Hematopoietic multipotent progenitor cell (in vitro differentiated cells): ENCODE measurements at regions not wholly inside any gene's neighbourhood (a gene's known extent, or its start where the extent isn't known, plus 50 kb on each side); places are given as distances from the start of the nearest gene placed in this dataset.

ENCODE experiments used
- DNase-seq, 3 donors: peaks; one replicate each; pipeline ENCODE4 v3.0.0-alpha.2; 2011 to 2015; ENCODE audit warnings: low read depth in 2 of 3, low spot score in 2 of 3

DNA sequence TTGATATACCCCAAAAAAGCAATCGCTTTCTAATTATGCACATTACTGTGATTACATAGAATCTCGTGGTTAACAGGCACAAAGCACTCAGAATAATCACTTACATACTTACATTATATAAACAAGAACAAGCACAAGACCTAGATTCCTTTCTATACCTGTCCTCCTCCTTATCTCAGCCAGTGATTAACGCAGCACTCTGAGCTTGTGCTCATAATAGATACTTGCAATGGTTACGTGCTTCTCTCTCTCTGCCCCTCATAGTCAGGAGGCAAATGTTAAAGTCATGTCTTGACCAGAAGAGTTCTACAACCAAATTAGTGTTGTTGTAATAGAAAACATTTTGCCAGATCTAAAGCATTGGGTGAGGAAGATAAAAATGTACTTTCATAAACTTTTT lies 342.2 kb upstream of the PKDCC start:
- no peak for DNase-seq

DNA sequence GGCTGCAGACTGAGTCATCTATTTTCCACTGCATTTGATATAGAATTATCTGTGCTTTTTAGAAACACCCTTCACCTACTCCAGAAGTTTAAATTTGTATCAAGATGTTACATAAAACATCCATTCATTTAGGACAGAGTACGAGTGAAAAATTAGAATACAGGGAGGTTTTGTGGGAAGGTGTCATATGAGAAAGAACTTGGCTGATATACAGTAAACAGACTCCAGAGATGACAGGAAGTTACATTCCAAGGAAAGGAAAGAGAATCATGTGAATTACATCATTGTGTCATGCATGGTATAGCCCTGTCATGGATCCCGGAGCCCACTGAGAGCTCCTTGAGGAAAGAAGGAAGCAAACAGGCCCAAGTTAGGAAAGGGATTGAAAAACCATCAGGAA lies 341.5 kb upstream of the PKDCC start:
- no peak for DNase-seq

DNA sequence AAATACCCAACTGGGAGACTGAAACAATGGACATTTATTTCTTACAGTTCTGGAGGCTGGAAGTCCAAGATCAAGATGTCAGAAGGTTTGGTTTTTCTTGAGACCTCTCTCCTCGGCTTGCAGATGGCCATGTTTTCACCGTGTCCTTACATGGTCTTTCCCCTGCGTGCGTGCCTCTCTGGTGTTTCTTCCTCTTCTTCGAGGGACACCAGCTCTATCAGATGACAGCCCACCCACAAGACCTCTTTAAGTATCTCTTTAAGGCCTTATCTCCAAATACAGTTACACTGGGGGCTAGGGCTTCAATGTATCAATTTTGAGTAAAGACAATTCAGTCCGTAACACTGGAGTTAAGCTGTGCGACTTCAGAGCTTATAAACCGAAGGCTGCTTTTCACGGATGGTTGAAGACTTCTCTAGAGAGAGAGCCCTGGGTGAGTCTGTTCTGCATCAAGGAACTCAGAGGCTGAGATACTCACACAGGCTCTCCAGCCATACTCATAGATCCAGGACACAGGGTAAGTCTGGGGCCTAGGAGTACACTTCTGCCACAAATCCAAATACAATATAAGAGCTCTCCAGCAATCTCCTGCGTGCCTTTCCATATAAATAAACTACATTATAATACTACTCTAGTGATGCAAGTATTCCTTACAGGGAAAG lies 339.9 kb upstream of the PKDCC start:
- DNase-seq: no peak

DNA sequence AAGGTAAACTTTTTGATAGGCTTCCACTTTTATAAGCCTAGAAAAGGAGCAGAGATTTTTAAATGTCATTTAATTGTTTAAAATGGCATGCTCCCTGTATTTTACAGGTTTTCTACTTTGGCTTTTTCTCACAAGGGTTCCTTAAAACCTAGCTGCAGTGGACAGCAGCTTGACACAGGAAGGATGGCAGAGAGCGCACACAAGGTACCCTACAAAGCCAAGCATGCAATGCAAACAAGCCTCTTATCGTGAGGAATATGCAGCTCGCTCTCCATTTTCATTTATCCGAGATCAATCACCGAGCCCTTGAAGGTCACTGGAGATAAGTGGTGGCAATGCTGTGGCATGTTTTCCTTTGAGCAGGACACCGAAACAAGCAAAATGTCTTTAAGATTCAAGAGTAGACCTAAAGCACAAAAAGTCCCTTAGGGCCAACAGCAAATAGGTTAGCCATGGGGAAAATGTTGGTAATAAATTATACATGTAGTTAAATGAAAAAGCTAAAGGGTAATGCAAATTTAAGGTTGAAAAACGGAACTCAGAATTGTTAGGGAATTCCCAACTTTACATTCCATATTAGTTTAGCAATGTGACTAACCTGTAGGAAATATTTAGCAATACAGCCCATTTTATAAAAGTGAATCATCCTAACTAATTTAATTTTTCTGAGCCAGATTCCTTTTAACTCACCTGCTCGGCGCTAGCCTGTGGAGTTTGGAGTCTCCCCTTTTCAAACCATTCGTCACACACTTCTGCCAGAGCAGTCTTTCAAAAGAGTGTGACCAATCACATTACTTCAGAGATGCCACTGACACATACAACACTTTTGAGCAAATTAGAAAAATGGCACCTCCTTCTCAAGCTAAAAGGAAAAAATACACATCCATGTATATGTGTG lies 337.9 kb upstream of the PKDCC start:
- no peak for DNase-seq

DNA sequence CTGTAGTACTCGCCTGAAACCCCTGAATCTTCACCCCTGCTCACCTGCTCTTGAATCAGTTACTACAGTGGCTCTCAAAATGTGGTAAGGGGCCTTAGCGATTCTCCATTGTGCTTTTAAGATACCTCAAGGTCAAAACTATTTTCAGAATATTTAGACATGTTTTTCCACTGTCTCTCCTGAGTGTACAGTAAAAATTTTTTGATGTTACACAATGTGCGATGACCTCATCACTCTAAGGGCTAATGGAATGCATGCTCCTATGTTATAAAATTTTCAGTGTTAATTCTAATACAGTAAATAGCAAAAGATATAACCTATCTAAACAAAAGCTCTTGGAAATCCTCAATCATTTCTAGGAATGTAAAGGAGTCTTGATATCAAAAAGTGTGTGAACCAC lies 336.9 kb upstream of the PKDCC start:
- DNase-seq: no peak

DNA sequence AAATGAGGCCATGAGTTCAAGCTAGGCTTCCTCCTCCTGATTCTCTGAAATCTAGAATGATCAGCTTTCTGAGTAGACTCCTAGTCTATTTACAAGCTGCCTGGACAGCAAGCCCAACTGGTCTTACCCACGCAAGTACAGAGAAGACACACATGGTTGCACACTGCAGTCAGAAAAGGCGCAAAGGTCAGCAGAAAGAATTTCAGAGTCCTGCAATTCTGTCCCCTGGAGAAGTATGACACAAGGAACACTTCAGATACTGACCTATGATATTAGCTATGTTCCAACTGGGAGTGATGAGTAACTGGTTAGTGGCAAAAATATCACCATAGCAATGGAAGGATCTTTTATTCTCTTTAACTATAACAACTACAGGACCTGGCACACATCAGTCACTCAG lies 336.1 kb upstream of the PKDCC start:
- DNase-seq: no peak

DNA sequence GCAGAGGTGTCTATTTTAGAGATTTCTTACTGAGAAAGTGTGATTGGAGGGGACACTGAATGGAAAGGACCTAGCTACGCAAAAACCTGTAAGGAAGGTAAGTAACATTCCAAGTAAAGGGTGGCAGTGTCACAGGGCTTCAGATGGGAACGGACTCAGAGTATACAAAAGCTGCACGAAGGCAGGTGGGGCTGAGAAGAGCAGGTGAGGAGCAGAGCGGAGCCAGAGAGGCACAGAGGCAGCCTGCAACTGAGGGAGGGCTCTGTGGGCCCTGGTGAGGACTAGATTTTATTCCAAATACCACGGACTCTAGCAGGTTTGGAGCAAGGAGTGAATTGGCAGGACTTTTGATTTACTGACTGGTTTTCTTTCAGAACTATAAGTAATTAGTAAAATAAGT lies 331.3 kb upstream of the PKDCC start:
- no peak for DNase-seq

DNA sequence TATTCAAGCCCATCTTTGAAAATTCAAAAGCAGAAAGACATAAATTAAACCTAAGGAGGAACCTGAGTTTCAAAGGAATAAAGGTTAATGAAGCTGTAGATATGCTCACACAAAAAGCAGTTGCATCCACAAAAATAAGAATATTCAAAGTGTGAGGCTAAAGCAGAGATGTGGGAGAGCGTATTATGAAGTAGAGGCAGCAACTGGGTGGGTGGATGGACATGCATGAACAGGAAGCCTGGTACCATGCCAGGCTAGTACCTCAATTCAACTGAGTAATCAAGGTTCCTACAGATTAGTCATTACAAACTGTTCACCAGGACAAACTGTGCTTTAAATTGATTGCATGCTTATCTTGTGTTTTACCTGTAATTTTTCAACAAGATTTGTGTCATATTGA lies 330.0 kb upstream of the PKDCC start:
- no peak for DNase-seq

DNA sequence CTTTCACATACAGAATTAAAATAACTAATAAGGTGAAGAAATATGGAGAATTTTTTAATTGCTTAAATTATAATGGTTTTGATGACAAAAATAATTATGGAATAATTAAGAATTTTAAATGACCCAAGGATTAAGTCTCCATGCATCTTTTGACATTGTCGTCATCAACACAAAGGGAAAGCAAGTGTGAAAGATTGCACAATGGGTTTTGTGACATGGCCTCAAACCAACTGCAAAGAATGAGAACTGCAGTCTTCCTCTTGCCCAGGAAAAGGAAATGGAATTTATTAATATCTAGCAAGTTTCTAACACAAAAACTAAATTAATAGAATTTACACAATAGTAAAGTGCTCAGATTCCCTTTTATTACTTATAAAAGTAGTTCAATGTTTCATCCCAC lies 329.1 kb upstream of the PKDCC start:
- no peak for DNase-seq

DNA sequence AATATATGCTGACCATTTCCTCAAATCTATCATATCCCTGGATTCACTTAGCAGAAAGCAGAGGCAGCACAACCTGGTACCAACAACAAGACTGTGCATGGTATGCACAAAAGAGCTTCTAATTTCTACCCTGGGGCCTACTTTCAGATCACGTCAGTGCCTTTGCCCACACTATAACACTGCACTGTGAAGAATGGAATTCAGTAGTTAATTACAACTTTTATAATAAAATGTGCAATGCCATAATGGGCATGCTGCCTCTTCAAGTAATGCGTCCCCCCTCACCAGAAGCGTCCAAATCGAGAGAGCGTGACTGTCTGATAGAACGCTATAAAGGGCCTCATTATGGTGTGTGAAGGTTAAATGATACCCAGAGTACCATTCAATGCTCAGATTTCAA lies 328.1 kb upstream of the PKDCC start:
- DNase-seq: no peak

DNA sequence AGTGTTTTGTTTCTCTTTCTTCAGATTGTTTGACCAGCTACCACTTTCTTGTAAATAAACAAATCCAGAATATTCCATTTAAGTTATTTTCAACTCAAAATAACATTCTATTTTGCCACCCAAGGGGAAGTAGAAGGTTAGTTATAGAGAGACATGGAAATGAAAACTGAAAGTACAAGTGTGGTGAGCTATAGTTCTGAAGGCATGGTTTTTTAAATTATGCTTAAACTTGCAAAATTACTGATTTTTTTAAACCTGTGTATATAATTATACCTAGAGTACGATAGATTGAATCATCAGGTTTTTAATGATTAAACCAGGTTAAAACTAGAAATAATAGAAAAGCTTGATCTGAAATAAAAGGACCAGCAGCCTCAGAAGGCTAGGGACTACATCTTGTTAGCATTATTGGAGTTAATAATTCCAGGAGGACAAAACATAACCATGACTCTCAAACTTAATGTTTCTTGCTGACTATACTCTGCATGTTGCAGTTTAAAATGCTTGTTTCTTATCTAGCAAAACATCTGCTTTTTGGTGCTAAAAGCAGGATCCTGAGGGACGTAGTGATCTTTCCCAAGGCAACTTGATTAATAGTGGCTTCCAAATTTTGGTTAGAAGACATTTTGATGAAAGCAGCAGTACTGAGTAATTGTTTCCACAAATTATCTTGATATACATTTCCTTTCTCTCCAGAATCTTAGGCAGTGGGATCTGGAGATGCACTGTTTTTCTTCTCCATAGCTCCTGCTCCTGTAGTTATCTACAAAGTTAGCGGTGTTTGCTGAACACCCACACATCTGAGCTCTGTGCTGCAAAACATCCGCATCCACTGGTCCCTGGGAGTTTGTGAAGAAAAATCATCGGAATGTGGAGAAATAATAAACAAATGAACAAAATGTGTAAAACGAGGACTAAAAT lies 327.2 kb upstream of the PKDCC start:
- DNase-seq: peak in 1 of 3 donors; percentile 45

DNA sequence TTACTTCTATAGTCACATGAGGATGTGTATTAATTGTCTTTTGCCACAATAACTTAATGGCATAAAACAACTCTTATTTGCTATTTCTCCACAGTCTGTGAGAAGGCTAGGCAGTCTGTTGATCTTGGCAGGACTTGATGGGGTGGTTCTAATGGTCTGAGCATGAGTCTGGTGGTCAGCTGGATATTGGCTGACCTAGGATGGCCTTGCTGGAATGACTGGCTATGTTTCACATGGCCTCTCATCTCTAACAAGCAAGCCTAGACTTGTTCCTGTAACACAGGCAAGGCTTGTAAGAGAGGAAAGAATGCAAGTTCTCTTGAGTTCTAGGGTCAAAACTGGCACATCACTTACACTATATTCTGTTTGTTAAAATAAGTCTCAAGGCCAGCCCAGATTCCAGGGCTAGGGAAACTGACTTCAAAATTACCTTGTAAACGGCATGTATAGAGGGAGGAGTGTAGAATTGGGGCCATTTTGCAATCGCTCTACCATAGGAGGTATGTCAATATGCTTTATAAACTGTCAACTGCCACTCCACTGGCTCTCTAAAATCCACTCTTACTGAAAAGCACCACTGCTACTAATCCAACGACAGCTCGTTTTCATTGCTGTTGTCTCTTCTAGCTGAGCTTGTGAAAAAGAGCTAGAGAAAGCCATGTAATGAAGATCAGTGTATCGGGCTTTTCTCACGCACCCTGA lies 325.0 kb upstream of the PKDCC start:
- DNase-seq: no peak

DNA sequence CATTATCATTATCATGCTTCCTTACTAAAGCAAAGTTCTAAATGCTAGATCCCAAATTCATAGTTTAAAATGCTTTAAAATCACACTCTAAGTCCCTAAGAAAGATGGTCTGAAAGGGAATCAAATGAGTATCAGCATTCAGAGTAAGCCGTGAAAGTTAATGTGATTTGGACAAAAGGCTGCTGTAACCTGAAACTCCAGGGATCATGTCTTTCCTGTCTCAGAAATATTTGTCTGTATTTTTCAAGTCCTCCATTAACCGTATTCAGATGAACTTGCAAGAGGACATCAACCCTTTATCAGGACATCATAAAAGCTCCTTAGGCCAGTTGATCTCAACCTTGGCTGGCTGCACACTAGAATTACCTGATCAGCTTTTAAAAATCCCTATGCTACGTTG lies 324.3 kb upstream of the PKDCC start:
- no peak for DNase-seq

DNA sequence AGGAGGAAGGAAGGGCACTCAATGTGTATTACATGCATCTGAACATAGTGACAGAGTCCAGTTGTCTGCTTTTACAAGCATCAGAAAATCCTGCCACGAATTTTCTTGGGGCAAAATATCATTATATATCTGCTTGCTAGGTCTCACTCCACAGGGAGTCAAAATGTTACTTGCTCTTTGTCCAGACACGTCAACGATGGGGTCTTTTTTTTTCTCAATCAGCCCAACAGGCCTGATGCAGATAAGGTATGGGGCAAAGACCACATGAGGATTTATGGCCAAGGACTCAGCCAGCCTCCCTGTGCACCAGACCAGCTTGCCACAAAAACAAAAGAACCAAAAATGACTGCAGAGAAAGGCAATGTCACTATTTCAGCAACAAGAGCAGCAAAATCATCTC lies 323.4 kb upstream of the PKDCC start:
- no peak for DNase-seq

DNA sequence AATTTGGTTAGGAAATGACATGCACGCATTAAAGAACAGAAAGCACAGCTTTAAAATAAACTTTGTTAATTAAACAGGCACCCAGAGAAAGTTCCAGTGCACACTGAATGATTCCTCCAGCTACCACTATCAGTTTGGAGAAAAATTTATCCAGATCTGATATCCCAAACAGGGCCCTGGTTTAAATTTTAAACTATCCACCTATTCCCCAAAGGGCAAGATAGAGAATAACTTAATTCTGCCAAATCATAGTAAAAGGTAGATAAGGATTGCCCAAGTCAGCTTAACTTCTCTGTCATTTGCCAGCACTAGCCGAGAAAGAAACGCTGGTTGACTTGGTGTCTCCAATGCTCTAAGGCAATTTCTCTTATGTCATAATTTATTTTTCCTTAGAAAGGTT lies 321.9 kb upstream of the PKDCC start:
- no peak for DNase-seq

DNA sequence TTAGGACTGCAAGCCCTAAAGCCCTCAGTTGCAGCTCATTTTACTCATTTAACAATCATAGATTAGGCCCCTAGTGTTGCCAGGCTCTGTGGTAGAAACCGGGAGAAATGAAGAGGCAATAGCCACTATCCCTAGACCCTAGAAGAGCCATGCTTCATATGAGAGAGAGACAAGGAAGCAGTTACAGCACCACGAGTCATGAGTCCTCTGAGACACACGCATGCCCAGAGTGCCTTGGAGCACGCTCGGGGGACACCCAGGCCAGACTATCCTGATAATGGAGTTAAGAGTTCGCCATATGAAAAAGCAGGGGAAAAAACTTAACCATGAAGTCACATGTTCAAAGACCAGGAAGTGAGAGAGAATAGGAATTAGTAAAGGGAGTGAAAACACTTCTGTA lies 321.5 kb upstream of the PKDCC start:
- DNase-seq: no peak

DNA sequence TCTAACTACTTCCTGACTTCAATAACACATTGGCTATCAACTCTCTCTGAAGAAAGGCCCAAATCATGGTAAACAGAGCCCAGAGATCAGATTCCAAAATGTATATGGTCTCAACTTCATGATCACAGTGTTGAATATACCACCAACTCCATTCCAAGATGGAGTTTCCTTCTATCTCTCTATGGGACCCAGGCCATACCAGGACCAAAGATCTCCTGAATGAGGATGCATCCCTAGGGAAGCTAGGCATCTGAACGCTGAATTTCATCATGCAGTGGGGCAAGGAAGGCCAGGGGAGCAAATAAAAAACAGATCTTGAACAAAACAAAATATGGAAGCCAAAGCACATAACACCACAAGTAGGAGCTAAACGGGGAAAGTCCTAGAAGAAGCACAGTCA lies 320.7 kb upstream of the PKDCC start:
- DNase-seq: no peak

DNA sequence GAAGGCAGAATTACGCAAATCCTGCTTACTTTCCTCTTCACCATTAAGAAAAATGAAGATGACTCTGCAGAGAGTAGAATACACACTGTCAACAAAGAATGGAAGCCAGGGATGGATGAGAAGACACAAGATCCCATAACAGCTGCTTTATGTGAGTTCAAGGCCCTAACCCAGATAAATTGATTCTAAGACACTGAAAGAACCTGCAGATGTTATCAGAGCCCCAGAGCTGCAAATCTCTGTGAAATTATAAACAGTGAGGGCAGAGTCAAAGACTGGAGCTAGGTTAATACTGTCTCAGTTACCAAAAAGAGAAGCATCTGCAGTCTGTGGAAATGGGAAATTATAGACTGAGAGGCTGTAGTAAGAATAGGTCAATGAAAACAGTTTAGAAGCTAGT lies 320.1 kb upstream of the PKDCC start:
- no peak for DNase-seq

DNA sequence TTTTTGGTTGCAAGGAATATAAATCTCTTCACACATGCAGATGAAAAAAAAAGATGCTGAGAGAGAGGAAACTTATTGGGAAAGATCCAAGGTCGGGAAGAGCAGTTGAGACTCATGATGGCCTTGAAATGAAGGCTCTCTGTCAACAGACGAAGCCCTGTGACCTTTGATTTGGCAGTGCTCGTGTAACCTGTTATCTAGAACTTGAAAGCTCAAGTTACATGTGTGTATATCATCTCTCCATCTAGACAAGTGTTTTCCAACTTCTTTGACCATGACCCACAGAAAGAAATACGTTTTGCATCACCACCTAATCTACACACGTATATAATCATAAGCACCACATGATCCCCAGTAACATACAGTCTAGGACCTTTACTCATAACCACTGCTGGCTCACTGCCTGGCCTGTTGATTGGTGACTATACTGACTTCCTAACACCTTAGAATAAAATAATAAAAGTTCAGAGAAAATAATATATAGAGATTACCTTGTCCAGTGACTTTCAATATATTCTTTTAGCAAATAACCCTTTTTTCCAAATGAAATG lies 319.0 kb upstream of the PKDCC start:
- no peak for DNase-seq

DNA sequence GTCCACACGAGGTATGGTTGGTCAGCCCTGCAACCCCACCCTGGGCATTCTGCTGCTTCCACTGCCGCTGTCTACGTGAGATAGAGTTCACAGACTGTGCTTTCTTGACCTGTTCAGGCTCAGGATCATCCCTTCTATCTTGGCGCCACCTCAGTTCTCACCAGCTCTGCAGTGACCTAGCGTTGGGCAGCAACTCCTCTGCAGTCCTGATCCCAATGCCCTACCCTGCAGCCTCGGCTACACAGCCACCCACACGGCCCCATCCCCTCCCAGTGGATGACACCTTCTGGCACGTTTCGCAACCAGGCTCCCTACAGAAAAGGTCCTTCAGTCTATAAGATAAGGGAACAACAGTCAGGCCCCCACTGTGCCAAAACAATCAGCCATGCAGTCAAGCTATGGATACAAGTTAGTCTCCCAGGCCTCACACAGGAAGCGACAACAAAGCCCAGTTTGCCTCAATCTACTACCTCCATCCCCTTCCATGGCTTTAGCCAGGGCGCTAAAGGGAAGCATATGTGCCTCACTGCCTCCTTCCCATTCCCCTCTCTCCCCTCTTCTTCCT lies 317.9 kb upstream of the PKDCC start:
- DNase-seq: no peak
